Stimulated activated CD4-positive, alpha-beta T cell treated with anti-CD3 and anti-CD28 coated beads, Interleukin-15, amount 100 ng/mL, for 24 hours (primary cell): ENCODE measurements at regions not wholly inside any gene's neighbourhood (a gene's known extent, or its start where the extent isn't known, plus 50 kb on each side); places are given as distances from the start of the nearest gene placed in this dataset.
"Not testable (repeated sequence)": the region's sequence is repeated elsewhere in the genome, so short reads cannot be mapped to it uniquely, and the experiment has no call there.

Experiments
- DNase-seq: peaks from one replicate; pipeline ENCODE4 v3.0.0-alpha.2; 2020

DNA sequence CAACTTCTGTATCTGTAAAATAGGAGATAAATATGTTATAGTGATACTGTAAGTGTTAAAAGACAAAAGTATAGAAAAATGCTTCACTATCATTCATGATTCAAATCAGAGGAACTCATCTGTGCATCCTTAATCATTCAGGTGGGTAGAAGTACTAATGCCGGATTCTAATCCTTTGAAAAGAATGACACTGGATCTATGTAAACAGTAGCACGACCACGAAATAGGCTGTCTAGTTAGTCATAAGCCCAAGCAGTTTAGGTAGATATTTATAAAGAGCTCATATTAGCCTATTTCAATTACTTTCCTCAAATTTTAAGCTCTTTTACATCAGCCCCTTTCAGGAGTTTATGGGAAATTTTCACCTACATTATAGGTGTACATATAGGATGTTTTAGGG is 437.9 kb downstream of the SOX2 start:
- DNase-seq, result no peak

DNA sequence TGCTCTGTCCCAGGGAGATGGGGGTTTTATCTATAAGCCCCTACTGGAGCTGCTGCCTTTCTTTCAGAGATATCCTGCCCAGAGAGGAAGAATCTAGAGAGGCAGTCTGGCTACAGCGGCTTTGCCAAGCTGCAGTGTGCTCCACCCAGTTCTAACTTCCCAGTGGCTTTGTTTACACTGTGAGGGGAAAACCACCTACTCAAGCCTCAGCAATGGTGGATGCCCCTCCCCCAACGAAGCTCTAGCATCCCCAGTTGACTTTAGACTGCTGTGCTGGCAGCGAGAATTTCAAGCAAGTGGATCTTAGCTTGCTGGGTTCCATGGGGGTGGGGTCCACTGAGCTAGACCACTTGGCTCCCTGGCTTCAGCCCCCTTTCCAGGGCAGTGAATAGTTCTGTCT is 444.6 kb downstream of the SOX2 start:
- not testable (repeated sequence) for DNase-seq

DNA sequence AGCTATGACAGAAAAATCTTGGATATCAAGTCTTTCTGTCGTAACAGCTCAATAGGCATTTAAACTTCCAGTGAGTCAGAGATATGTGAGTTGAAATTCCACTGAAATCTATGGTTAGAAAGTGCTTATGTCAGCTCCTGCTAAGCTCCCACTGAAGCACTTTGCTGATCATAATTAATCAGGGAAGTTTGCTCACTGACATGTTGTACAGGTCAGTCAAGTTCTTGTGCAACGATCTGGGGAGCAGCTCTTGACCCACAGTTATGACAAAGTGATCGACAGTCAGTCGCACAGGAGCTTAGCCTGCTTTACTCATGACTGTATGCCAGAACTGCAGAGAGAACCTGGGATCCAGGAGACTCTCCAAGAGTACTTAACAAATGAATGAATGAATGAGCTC is 453.5 kb downstream of the SOX2 start:
- DNase-seq, result no peak

DNA sequence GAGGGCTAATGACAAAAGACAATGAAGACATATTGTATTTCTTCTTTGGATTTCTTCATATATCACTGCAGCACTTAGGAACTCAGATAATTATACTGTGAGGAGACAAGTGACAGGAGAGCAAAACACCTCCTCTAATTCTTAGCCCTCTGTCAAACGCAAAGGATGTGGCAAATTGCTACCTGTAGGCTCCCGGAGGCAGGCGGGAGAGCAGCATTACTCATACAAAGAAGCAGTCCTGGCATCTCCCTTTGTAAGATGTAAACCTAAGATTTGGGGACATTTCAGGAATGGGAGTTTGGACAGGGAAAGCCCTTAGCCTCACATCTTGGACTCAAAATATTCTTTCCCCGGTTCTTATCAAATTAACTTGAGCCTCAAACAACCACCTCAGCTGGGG is 460.8 kb downstream of the SOX2 start:
- no peak for DNase-seq

DNA sequence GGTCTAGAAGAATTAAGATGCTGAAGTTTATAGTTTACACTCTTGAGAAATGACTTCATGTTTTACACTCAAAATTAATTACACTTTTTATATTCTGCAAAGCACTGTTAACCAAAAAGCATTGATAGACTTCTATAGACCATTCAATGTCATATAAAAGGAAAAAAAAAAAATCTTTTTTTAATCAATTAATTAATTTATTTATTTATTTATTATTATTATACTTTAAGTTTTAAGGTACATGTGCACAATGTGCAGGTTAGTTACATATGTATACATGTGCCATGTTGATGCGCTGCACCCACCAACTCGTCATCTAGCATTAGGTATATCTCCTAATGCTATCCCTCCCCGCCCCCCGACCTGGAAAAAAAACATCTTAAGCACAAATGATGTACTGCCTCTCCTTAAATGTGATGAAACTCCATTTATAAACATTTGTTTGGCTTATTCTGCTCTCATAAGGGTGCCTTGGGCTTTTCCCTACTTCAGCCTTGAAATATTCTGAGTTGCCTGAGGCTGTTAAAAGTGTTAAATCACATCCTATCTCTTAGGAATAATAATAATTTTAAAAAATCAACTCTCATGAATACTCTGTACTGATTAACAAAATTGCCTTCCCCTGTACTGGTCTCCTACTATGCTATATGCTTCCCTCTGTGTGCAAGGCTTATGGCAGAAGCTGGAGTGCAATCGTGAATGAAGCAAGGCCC is 466.9 kb downstream of the SOX2 start:
- DNase-seq, result no peak

DNA sequence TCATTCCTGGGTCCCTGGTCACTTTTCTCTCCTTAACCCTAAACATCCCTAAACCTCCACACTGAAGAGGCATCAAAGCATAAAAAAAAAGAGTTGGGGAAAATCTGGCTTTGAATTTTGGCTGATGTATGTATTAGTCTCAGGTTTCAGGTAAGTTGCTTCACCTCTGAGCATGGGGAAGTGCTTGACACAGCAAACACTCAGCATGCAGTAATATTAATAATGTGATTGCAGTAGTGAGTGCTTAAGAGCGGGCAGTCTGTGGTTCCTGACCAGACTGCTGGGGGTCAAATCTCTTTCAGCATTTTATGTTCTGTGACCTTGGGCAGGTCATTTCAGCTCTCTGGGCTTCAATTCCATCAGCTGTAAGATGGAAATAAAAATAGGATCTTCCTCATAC is 467.9 kb downstream of the SOX2 start:
- no peak for DNase-seq

DNA sequence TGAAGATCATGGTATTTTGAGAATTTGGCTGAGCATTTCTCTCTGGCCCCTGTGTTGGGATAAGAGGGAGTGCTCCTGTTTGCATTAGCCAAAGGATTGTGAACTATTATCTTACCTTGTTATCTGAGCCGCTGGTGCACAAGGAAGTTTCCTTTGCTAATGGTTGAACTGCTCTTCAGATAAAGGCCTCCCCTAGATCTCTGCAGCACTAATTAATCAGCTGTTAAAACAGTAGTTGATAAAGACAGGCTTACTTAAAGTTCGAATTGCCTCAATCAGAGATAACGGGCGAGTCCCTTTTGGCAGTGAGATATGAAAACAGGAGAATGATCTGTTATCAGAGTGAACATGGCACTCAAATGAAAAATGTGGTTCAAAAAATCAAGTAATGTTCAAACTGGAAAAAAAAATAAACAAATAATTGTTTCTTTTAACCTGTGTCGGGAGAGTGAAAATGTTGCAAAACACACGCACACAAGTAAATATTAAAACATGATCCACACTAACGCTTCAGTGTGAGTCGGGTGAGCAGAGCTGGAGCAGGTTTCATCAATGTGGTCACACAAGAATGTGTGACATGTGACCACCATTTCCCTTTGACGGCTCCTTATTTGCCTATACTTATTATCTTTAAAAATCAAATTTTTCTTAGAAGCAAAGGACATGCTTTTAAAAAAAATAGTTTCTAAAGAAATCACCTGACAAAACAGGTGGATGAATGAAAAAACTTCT is 469.1 kb downstream of the SOX2 start:
- DNase-seq, result no peak

DNA sequence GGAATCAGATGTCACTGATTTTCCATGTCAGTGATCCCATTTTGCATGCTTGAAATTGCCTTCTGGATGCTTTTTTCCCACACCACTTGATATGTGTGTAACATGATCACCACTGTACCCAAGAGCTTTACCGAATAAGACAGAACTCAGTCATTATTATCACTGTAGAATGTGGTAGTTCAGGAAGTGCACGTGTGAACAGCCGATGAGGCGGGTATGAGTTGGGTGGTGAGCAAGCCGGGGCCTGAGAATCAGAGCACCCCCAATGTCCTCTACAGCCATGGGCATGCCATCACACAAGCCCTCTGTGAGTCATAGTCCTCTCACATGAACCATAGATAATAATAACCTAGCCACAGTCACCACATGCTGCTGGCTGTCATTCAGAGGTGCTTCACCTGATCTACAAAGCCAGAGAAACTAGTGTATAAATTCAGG is 470.8 kb downstream of the SOX2 start:
- DNase-seq, result no peak

DNA sequence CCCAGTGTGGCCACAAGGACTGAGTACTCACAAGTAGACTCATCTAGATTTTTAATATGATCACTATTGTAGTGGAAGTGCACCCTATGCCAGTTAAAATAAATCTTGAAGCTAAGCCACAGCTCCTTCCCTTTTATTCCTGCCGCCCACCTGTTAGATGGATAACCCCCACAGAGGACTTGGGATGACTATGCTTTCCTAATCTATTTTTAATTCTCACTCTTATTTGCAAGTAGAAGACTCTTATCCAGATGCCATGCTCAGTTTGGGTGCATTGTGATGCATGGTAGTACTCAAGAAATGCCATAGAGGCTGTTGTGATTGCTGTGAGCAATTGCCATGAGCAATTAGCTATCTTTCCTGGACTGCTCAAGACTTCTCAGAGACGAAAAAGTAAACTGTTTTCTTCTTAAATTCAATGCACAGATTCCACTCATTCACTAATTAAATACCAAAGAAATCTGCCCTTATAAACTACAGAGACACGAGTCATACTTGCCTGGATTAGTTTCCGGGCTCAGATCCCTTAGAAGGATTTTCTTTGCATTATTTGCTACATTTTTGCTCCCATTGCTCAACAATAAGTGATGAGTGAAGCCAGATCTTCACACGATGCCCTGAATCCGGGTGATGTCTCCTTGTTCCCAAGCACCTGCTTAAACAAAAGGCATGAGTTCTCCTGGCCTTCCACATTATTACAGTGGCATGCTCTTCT is 472.1 kb downstream of the SOX2 start:
- no peak for DNase-seq

DNA sequence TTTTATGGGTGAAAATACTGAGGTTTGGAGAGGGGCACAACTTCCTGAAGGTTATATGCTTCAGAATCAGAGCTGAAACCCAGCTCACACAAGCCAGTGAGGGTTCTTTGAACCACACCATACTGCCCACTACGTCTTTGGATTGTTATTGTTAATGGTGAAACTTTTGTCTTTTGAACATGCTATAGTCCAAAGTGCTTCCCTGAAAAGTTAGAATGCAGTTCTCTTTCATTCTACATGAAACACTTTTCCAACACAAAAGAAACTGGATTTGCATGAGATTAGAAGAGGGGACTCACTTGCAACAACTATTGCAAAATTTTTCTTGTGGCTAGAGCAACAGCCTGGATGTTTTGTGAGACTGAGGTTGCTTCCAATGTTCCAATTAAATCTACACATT is 473.6 kb downstream of the SOX2 start:
- DNase-seq, result no peak

DNA sequence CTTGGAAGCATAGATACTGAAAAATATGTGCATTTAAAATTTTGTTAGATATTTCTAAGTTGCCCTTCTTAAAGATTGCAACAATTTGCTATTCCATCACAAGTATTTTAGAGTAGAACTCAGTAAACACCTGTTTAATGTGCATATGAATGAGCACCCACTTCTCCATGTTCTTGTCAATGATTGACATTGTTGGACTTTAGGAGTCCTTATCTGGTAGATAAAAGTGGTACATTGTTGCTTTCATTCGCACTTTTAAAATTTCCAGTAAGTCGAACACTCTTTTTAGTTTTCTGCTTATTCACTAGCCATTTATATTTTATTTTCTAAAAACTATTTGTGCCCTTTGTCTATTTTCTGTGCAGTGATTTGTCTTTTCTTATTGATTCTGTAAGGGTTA is 478.3 kb downstream of the SOX2 start:
- DNase-seq, result no peak

DNA sequence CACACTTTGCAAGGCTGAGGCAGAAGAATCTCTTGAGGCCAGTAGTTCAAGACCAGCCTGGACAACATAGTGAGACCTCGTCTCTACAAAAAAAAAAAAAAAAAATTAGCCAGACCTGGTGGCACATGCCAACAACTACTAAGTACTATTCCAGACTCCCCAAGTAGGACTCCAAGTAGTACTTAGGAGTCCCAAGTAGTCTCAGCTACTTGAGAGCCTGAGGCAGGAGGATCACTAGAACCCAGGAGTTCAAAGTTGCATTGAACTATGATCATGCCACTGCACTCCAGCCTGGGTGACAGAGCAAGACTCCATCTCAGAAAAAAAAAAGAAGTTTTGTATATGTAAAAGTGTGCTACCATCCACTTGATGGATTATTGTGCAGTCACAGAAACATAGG is 486.6 kb downstream of the SOX2 start:
- DNase-seq, result no peak

DNA sequence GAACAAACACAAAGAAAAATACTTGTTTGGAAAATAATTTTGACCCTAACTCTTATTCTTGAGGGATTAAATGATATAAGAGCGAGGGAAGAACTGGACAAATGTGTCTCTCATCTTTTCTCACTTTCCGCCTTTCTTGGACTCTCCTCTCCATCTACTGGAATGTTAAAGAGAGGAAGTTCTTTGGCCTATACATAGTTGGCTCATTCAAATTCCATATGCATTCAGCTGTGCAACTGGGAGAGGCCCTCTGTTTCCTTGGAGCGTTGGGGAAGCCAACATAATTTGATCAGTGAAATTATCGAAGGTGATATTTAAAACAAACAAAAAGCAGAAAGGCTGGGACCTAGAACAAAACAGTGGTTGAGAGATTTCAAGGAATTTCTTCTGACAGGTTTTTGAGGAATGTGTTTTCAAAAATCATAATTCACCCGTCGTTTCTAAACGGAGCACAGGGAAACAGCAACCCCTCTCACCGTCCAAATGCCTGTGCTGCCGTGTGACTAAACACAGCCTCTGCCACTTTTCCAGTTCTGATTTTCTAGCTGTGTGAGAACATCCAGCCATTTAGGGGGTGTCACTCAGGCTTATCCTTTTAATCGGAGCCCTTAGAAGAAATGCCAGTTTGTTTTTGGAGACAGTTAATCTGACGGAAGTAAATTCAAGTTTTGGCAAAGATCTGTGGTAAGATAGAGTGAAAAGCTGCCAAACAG is 489.9 kb downstream of the SOX2 start:
- no peak for DNase-seq

DNA sequence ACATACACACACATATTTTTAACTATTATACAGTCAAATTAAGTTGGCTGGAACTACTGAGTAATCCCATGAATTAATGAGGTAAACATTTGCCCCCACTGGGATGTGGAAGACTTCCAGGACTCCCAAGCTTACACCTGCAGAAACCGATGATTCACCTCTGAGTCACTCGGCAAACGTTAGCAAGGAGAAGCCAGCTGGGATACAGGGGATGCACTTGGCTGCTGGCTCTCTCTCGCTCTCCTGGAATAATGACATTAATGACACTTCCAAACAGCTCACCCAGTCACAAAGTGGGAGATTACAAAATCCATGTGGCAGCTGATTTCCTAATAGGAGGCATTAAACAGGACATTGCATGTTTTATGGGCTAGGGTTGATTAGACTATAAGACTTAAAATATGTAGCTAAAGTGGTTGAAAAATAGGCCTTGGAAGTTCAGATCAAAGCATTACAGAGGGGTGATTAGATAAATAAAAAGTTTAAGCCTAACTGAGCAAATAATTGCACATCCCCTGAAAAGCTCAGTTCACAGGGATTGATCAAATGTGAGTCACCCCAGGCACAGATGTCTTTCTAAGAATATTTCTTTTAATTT is 500.9 kb downstream of the SOX2 start:
- no peak for DNase-seq

DNA sequence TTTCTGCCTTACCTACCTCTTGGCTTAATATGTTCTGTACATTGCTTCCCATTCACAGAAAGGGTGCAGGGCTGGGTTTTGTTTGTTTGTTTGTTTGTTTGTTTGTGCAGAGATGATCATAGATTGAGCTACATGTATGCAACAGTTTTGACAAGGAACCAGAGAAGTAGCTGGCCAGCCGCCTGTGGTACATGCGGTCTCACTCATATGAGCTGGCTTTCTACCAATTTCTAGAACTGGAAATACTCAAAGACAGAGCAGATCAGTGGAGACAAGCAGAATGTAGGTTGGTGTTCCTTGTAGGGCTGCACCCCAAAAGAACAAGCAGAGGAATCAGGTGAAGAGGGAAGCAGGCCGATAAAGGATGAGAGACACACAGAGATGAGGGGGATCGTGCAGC is 502.7 kb downstream of the SOX2 start:
- DNase-seq, result no peak

DNA sequence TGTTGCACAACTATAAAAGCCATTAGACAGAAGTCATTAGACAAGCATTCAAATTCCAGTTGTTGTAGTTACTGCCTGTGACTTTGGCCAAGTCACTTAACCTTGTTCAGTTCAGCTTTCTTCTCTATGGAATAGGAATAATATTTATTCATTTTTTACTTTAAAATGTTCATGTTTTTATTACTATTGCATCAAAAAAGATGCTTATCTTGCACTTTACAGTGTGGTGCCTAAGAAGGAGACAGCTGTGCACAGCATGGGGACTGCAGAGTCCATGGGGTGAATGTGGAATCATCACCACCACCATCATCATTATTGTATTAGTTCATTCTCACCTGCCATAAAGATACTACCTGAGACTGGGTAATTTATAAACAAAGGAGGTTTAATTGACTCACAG is 504.2 kb downstream of the SOX2 start:
- DNase-seq, result no peak

DNA sequence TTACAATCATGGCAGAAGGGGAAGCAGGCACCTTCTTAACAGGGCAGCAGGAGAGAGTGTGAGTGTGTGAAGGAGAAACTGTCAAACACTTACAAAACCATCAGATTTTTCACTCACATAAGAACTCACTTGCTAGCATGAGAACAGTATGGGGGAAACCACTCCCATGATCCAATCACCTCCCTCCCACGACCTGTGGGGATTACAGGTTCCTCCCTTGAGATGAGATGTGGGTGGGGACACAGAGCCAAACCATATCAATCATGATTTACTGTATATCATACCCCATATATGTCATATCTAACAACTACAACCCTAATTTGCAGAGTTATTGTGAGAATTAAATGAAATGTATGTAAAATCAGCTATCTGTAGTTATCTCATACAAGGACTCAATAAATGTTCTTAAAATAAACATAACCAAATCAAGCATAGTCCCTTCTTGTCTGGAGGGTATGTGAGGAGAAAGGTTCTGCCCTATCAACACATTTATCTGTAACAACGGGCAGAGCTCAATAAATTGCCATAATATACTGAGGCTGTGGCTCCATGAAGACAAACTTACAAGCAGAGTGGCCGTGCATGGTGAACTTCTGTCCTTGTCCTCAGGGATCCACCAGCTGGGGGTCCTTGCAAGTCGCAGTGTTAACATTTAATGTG is 504.7 kb downstream of the SOX2 start:
- no peak for DNase-seq

DNA sequence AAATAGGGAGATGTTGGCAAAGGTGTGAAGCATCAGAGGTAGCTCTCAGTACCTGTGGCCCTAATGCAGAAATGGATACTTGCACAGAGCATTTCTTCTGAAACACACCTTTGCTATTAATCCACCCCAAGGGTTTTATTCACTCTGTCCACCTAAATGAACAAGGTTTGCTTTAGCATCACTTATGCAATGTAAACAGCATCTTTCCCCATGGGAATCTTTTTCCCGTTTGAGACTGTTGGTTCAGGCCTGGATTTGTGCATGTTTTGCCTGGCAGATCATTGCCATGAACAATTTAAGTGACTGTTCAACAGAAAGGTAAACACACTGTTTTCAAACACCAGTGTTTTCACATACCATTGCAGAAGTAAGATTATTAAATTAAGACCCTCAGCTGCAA is 508.3 kb downstream of the SOX2 start:
- DNase-seq, result no peak

DNA sequence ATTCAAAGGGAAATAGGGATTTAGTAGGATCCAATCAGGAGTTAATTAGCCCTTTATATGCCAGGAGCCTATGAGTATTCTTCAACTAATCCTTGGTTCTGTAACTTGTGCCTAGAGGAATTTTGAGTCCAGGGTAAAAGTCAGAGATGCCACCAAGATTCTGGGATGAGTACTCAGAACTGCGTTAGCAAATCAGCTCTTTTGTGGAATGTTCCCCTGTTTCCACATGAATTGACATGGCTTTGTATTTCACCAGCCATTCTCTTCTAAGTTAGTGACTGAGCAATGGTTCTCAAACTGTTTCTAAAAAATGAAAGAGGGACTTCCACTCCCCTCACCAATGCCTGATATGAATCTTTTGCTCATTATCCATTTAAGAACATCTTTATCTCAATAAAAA is 508.7 kb downstream of the SOX2 start:
- no peak for DNase-seq

DNA sequence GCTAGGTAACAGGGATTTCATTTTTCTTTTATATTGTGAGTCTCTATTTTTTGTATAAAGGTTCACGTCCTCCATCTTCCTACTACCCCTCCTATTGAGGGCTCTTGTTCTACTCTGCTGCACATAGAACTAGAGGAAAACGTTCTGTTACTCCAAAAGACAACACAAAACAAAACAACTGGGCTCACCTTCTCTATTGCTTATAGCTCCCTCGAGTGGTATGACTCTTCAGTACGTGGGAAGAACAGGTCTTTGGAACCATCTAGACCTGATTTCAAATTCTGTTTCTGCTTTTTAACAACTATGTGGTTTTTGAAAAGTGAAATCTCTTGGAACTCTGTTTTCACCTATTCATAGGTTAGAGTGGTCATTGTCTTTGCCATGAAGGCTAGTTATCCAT is 515.3 kb downstream of the SOX2 start:
- DNase-seq, result no peak

DNA sequence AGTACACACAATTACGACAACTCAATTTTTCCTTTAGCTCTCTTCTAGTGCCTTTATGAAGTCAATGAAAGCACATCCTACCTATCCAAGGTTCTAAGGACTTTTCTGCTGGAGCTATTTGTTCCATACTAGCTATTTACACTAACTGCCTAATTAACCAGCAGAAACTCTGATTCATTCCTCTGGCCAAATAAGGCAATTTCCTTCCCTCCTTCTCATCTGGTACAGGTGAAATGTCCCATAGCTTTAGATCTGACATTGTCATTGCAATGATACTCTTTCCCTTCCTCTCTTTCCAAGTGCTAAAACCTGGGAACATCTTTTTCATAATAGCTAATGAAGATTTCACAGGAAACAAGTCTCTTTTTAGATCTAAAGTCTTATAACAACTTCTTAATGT is 521.7 kb downstream of the SOX2 start:
- no peak for DNase-seq

DNA sequence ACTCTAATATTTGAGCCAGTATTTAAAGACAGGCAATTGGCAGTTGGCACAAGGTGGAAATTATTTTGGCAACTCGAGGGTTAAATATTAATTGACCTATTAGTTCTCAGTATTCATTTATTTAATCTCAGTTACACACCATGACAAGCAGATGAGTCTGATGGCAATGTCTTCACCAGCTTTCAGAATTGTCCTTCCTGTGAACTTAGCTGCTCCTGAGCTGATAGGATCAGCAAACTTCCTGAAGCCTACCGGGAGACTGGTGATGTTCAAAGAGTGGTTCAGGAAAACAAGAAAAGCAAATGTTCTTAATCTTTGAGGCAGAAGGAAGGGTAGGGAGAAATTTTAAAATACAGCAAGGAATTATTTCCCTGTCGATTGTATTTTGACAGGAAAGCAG is 522.2 kb downstream of the SOX2 start:
- no peak for DNase-seq

DNA sequence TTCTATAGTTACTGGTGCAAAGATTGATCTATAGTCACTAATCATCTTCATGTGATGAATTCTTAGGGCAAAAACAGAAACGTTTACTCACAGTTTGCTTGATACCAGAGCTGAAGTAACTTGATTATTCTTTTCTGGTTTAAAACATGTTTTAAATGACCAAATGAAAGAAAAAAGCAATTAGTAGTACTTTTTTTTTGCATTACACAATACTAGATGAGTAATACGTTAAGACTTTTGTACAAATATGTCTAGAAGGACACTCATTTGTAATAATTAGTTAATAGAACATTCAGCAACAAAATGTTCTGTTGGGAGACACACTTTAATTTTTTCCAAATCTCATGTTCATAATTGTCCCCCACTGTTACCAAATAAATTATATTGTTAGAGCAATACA is 523.2 kb downstream of the SOX2 start:
- DNase-seq, result no peak
